ENCODE measurements at regions not wholly inside any gene's neighbourhood (a gene's known extent, or its start where the extent isn't known, plus 50 kb on each side); places are given as distances from the start of the nearest gene placed in this dataset.
"Not testable (repeated sequence)": the region's sequence is repeated elsewhere in the genome, so short reads cannot be mapped to it uniquely, and the experiment has no call there.

DNA sequence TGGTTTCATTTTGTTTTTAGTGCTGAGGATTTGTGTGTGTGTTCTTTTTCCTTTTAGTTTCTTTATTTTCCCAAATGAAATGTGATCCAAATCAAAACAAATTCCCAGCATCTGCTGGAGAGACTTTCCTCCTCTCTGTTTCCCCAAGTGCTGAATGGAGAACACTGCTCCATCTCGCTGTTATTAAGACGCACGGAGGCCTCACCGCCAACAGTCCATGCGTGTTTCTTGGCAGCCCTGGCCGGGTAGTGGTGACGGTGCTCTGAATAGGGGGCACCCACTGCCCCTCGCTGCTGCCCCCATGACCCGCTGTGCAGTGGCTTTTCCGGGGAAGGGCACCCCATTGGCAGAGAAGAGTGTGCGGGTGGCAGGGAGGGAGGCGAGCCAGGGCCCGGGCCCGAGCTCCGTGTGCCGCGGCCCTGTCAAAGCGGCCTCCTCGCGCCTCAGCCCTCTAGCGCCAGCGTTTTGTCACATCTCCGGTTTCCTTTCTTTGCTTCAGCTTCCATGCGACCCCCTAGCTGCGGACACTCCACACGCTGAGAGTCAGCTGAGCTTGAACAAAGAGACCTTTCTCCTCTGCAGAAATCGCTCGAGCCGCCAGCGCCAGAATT lies 473.7 kb upstream of the SALL3 start:
- no peak for DNase-seq (ENCODE audit: low read depth)

DNA sequence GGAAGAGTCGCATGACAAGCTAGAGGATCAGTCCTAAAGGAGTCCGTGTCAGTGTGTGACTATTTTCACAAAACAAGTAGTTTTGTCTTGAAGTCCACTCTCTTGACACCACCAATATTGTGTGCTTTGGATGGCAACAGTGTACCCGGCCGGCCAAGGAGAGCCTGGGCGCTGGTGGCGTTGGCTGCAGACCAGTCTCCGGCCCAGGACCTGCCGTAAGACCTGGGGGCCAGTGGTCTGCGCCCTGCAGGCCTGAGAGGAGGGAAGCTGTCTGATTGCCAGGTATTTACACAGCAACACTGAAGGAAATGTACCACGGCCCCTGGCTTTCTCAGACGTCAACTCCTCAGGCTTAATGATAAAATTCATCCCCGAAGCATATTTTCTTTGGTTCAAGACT lies 472.4 kb upstream of the SALL3 start:
- no peak for DNase-seq (ENCODE audit: low read depth)

DNA sequence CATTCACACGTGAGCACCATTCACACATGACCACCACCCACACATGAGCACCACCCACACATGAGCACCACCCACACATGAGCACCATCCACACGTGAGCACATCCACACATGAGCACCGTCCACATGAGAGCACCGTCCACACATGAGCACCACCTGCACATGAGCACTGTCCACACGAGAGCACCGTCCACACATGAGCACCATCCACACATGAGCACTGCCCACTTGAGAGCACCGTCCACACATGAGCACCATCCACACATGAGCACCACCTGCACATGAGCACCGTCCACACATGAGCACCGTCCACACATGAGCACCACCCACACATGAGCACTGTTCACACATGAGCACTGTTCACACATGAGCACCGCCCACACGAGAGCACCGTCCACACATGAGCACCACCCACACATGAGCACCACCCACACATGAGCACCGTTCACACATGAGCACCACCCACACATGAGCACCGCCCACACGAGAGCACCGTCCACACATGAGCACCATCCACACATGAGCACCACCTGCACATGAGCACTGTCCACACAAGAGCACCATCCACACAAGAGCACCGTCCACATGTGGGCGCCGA lies 471.3 kb upstream of the SALL3 start:
- DNase-seq (ENCODE audit: low read depth): not testable (repeated sequence)

DNA sequence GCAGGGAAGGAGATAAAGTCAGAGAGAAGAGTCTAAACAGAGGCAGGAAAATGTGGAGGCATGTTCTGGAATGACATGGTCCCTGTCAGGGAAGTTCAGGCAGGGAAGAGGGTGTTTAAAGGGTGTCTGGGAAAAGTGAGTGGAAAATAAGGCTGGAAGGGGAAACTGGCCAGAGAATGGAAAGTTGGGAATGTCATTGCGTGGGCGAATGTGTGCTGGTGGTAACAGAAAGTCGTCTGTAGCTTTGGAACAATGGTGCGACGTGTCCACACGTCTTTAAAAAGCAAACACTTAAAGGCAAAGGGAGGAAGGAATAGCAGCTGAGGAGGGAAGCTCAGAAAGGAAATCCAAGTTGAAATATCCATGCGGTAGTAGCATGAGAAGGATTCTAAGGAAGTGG lies 469.5 kb upstream of the SALL3 start:
- no peak for DNase-seq (ENCODE audit: low read depth)

DNA sequence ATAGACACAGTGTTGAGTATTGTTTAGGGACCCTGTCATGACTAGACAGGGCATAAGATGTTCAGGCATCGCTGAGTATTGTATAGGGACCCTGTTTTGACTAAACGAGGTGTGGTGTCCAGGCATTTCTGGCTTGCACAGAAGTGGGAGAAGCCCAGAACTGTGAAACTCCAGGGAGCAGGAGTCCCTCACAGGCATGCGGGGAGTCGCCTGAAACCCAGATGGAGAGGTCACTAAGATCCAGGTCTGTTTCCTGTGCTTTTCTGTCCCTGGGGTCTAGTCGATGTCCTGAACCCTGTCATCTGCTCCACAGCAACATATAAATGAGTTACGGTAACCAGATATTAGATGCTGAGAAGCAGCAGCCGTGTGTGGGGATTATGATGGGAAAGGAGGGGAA lies 469.0 kb upstream of the SALL3 start:
- no peak for DNase-seq (ENCODE audit: low read depth)

DNA sequence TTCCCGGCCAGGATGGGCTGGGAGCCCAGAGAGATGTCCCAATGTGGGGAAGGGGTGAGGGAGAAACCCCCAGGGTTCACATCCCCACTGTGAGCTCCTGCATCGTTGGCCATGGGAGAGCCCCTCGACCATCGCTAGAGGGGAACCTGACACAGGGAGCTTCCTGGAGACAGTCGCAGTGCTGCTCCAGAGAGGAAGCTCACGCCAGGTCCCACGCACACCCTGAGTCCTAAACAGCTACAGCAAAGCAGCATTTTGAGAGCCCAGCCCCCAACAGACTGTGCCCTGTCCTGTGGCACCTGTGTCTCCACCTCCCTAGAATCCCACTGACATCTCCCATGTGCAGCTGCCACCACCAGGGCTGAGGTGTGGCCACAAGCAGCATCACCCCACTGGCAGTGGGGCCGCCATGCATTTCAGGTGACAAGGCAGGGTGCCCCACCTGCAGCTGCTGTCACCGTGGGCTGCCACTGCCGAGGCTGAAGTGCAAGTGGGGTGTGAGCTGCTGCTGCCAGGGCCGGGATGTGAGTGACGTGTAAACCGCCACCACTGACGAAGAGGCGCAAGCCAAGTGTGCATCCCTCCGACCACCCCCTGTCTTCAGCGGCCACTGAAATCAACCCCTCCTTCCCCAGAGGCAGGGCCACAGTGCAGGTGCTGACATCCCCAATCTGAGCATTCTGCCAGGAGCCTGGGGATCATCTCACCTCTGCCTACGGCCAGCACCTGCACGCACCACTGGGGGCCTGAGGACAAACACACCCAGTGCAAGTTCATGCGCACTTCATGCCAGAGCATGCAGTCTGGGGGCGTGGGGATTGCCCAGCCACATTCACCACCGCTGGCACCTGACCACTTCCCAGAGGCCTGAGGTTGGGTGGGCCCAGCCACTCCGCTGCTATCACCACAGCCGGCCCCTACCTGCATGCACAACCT lies 467.7 kb upstream of the SALL3 start:
- no peak for DNase-seq (ENCODE audit: low read depth)

DNA sequence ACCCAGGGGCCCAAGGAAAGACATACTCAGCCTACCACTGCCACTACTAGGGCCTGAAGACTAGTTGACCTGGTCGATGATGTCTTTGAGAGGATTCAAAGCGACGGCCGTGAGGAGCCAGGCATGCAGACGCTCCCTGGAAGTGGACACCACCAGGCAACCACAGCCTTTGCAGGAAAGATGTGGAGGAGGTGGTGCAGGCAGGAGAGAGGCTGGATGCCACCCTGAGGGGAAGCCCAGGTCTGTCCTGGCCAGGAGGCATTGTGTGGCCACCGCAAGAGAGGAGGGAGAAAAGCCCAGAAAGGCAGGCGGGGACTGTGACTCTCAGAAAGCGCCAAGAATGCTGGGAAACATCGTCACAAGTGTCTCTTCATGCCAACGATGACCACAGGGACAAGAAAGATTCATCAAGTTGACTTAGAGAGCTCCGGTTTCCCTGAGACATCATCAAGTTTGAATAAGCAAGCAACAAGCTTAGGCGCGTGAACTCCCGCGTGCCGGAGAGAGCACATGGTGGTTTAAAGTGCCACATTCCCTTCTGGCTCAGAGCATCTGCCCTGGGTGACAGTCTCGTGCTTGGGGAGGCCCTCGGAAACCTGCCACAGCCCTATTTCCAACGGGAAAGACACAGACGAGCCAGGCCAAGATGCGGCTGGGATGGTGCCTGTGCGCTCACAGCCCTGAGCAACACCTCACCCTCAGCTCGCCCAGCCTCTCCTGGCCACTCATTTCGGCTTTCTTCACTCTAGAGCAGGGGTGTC lies 464.5 kb upstream of the SALL3 start:
- no peak for DNase-seq (ENCODE audit: low read depth)

DNA sequence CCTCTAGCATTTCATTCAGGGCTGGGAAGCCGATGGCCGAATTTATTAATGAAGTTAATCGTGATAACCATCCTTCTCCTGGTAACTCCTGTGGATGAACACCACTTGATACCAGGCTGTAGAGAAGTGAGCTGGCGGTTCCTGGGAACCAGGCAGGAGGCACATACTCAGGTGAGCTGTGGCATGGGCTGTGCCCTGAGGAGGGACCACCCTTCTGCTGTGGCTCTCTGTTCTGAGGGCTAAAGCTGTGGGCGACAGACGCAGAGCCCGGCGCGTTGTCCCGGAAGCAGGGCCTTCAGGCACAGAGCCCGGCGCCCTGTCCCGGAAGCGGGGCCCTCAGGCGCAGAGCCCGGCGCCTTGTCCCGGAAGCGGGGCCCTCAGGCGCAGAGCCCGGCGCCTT lies 462.3 kb upstream of the SALL3 start:
- no peak for DNase-seq (ENCODE audit: low read depth)

DNA sequence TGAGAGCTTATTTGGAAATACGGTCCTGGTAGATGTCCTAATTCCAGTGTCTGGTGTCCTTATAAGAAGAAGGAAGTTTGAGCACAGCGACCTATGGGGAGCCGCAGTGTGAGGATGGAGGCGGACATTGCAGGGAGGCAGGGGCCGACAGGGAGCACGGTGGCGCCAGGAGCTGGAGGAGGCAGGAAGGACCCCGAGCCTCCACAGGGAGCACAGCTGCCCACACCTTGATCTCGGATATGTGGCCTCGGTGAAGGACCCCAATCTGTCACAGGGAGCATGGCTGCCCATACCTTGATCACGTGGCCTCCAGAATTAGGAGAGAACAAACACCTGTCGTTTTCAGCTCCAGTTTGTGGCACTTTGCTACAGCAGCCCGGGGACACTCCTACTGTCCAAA lies 461.6 kb upstream of the SALL3 start:
- no peak for DNase-seq (ENCODE audit: low read depth)

DNA sequence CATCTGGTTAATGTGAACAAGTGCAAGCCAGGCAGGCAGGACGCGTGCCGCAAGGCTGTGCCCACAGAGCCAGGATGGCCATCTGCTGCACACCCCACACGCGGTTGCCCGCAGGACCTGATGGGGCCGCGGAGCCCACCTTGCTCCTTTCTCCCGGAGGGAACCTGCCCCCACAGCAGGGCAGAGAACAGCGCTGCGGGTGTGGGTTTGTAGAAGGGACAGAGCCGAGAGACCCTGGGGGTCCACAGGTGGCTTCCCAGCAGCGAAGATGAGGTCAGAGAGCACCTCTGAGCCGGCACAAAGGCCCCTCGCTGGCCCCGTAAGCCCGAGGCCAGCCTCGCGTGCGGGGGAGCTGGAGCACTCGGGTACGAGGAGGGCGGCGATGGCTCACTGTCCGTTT lies 460.8 kb upstream of the SALL3 start:
- DNase-seq (ENCODE audit: low read depth): no peak

DNA sequence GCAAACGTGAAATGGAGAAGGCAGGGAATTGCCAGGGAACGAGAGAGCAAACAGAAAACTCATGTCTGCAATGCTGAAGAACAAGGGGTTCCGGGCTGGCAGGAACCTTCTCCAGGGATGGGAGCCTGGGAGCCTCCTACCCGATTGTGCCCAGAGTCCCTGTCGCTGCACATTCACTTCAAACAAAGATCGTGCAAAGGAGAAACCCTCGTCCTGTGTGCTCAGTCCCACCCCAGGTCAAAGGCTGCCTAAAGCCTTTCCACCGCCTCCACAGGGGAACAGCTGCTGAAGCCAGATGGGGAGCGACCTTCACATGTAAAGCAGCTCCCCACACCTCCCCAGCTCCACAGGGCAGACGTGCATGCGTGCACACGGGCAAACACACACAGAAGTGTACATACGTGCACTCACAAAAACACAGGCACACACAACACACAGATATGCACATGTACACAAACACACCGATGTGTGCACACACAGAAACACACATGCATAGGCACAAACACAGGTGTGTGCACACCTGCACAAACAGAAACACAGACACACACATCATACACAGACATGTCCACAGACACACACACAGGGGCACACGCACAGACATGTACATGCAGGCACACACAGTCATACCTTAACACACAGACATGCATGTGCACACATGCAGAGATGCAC lies 460.1 kb upstream of the SALL3 start:
- DNase-seq (ENCODE audit: low read depth): no peak

DNA sequence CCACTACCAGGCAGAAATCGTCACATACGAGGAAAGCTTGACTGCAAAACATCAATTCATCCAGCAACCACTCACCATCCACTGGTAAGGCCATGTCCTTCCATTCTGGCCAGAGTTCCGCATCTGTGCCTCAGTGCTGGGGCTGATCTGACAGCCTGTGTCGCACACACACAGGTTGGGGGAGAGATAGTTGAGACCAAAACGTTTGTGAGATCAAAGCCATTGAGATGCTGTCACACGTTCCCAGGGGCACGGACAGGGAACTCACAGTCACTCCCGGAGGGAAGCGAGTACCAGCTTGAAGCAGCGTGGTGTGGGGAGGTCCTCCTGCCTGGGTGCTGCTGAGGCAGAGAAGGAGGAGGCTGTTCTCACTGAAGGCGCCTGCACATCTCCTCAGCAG lies 458.5 kb upstream of the SALL3 start:
- no peak for DNase-seq (ENCODE audit: low read depth)

DNA sequence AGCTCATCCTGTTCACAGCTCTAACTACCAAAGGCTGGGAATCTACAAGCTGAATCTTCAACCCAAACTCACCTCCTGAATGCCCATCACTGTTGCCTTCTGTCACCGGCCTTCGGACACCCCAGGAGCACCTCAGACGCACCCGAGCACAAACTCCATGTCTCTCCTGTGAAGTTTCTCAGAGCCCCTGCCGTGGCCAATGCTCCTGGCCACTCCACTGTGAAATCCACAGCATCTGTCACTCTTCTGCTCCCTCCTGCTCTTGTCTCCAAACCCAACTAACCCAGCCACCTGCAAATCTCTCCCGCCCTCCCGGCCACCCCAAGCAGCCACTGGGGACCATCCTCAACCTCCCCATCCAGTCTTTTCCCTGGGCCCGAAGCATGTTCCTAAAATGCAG lies 457.9 kb upstream of the SALL3 start:
- no peak for DNase-seq (ENCODE audit: low read depth)

DNA sequence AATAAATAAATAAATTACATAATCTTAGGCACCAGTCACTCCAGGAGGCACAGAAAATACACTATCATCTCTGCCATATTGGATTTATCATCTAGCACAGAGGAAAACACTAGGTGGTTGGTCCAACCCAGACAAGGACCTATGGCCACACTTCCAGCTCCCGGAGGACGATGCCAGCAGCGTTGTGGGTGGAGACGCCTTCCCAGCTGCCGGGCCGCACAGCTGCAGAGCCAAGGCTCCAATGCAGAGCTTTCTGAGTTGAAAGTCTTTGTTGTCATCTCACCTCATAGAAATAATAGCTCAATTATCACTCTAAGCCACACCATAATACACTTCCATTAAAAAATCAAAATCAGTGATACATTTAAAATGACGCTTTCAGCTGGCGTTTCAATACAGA lies 457.1 kb upstream of the SALL3 start:
- DNase-seq (ENCODE audit: low read depth): no peak

DNA sequence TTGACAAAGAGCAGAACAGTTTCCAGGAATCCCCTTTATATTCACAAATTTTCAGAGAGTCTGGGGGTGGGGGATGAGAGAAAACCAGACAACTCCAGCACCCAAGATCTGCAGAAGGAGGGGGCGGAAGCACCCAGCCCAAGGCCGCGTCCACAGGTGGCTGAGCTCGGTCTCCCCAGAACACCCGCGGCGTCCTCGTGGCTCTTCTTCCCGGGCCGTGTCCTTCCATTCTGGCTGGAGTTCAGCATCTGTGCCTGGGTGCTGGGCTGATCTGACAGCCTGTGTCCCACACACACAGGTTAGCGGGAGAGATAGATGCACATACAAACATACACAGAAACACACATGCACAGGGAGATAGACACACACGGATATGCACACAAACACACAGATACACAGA lies 455.8 kb upstream of the SALL3 start:
- no peak for DNase-seq (ENCODE audit: low read depth)

DNA sequence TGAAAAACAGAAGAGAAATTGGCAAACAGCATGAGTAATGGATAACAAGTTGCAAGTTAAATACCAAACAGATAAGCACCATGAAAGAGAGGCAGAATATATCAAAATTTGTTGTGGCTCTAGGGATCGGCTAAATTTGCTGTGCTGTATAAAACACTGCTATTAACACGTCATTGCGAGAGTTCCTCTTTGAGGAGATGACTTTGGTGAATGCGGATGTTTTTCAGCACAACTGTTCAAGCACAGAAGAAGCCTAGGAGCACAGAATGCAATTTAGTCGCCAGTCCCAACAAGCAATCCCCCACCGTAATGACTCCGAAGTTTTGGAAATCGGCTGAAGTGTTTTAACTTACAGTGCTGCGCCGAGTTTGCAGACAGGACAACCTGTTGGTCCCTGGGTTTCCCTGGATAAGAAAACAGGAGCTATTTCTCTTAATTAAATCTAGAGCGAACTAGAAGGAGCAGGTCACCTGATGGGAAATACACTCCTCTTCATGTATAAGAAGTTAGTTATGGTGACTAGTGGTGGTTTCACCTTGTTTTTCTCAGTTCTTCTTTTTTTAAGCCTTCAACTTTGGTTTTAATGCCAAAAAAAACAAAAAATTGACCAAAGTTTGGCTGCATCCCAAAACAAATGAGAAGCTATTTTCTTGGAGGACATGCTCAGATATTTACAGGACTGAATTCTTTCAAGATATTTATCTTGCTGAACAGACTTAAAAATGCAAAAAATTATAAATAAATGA lies 454.1 kb upstream of the SALL3 start:
- DNase-seq (ENCODE audit: low read depth): no peak

DNA sequence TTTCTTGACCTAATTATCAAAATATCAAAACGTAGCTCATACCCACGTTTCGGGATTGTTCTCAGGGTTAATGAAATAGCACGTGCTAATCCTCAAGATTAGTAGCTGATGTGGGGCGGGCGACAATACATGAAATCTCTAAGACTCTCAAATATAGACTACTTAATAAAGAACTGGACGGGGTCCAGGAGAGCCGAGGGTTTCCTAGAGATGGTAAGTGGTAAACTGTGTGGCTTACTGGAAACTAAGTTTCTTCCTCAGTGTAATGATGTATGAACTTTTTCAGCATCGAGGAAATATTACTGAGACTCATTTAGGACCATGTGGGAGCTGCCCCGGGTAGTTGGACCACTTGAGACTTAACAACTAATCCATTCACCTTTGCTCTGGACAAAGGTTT lies 453.3 kb upstream of the SALL3 start:
- DNase-seq (ENCODE audit: low read depth): no peak

DNA sequence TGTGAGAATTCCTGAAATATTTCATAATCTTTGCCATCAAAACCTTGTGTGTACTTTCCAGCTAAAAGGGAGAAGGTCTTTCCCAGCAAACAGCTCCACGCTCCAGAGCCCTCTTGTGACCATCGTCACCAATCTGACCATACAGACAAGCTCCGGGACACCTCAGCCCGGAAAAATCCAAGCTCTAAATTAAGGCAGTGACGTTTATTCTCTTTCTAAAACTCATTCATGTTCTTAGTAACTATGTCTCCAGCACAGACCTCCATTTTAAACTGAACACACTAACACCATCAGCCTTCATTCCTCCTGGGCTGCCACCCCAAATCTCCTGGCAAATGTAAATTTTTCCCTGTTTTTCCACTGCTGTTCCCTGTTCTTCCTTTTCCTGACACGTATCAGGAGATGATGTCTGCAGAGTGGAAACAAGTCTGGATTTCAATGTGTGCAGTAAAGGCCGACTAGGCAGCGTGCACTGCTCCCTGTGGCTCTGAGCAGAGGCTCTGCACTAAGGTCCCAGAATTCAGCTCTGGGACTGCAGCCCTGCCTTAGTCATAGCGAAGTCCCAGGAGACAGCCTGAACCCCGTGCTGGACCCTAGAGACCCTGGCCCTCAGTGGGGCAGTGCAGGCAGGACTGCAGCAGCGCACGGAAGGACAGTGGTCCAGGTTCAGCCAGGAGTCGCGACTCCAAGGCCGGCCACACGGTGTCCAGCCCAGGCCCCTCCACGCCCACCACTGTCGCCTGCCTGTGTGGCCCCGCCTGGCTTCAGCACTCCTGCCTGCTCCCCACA lies 452.5 kb upstream of the SALL3 start:
- no peak for DNase-seq (ENCODE audit: low read depth)

DNA sequence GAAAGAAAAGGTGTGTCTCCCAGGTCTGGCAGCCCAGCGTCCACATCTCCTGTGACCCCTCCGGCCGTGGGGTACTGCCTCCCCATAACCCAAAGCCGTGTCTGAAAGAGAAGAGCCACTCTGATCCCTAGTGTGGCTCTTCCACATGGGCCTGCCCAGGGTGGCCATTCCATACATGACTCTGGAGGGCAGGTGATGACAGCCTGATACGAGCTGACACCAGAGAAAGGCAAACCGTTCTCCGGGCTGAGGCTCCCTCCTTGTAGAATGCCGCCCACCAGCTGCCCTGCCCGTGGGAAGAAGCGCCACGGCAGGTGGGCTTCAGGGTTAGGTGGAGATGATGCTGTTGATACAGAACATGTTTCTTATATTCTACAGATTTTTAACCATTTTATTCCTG lies 451.6 kb upstream of the SALL3 start:
- no peak for DNase-seq (ENCODE audit: low read depth)
